HepG2 (cell line): ENCODE measurements at regions not wholly inside any gene's neighbourhood (a gene's known extent, or its start where the extent isn't known, plus 50 kb on each side); places are given as distances from the start of the nearest gene placed in this dataset.

ENCODE experiments used
- ATF5 ChIP-seq: sonication (generic); formaldehyde crosslinking; IDR thresholded peaks from 2 replicates; pipeline ENCODE4 v1.4.0; 2020; ENCODE audit warnings: mild to moderate bottlenecking, low read depth, missing genetic modification reagents
- ATM ChIP-seq: fragments of 450-650 bp; IDR thresholded peaks from 2 replicates; pipeline ENCODE4 v1.7.1; 2017; ENCODE audit warnings: mild to moderate bottlenecking, borderline replicate concordance
- NR0B2 ChIP-seq: sonication (generic); formaldehyde crosslinking; IDR thresholded peaks from 2 replicates; pipeline ENCODE4 v1.4.0; 2020; ENCODE audit warnings: mild to moderate bottlenecking, missing genetic modification reagents
- POGZ ChIP-seq: sonication (generic); formaldehyde crosslinking; IDR thresholded peaks from 2 replicates; pipeline ENCODE4 v1.4.0; 2020; ENCODE audit warnings: mild to moderate bottlenecking, missing genetic modification reagents
- RXRA ChIP-seq: sonication (generic); formaldehyde crosslinking; IDR thresholded peaks from 2 replicates; pipeline ENCODE4 v1.5.1; 2020; ENCODE audit warnings: missing genetic modification reagents
- ZNF10 ChIP-seq: sonication (generic); formaldehyde crosslinking; IDR thresholded peaks from 2 replicates; pipeline ENCODE4 v1.4.0; 2020; ENCODE audit warnings: mild to moderate bottlenecking, low read depth, missing genetic modification reagents, borderline replicate concordance
- ZNF17 ChIP-seq: sonication (generic); formaldehyde crosslinking; IDR thresholded peaks from 2 replicates; pipeline ENCODE4 v1.5.0; 2020; ENCODE audit warnings: mild to moderate bottlenecking, missing genetic modification reagents
- ZNF326 ChIP-seq: sonication (generic); formaldehyde crosslinking; IDR thresholded peaks from 2 replicates; pipeline ENCODE4 v1.4.0; 2020; ENCODE audit warnings: missing genetic modification reagents, borderline replicate concordance
- ZNF704 ChIP-seq: sonication (generic); formaldehyde crosslinking; IDR thresholded peaks from 2 replicates; pipeline ENCODE4 v1.8.1; 2023; ENCODE audit warnings: mild to moderate bottlenecking, inconsistent platforms, moderate library complexity, missing genetic modification reagents, borderline replicate concordance
- TF ChIP-seq, protein P1 (sequence below): sonication (generic); formaldehyde crosslinking; IDR thresholded peaks from 2 replicates; pipeline ENCODE4 v1.4.0; 2020; ENCODE audit warnings: missing genetic modification reagents, borderline replicate concordance
- TF ChIP-seq, protein P2 (sequence below): sonication (generic); formaldehyde crosslinking; IDR thresholded peaks from 2 replicates; pipeline ENCODE4 v1.4.0; 2020; ENCODE audit warnings: missing genetic modification reagents

- TF ChIP-seq ZNF10 (CRISPR knock-in tag) = no peak
- TF ChIP-seq POGZ (CRISPR knock-in tag) = no peak
- TF ChIP-seq ATF5 (CRISPR knock-in tag) = no peak
- TF ChIP-seq NR0B2 = no peak
- TF ChIP-seq, protein P1, sequence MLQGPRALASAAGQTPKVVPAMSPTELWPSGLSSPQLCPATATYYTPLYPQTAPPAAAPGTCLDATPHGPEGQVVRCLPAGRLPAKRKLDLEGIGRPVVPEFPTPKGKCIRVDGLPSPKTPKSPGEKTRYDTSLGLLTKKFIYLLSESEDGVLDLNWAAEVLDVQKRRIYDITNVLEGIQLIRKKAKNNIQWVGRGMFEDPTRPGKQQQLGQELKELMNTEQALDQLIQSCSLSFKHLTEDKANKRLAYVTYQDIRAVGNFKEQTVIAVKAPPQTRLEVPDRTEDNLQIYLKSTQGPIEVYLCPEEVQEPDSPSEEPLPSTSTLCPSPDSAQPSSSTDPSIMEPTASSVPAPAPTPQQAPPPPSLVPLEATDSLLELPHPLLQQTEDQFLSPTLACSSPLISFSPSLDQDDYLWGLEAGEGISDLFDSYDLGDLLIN (CRISPR knock-in tag) = no peak
- no peak for TF ChIP-seq ZNF704 (CRISPR knock-in tag)
- TF ChIP-seq ZNF326 (CRISPR knock-in tag) = no peak
- TF ChIP-seq RXRA = no peak
- TF ChIP-seq, protein P2, sequence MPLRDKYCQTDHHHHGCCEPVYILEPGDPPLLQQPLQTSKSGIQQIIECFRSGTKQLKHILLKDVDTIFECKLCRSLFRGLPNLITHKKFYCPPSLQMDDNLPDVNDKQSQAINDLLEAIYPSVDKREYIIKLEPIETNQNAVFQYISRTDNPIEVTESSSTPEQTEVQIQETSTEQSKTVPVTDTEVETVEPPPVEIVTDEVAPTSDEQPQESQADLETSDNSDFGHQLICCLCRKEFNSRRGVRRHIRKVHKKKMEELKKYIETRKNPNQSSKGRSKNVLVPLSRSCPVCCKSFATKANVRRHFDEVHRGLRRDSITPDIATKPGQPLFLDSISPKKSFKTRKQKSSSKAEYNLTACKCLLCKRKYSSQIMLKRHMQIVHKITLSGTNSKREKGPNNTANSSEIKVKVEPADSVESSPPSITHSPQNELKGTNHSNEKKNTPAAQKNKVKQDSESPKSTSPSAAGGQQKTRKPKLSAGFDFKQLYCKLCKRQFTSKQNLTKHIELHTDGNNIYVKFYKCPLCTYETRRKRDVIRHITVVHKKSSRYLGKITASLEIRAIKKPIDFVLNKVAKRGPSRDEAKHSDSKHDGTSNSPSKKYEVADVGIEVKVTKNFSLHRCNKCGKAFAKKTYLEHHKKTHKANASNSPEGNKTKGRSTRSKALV (CRISPR knock-in tag) = no peak
- no peak for TF ChIP-seq ZNF17 (CRISPR knock-in tag)
- no peak for TF ChIP-seq ATM
Observed at GRCh38 chr1:110267260-110267659, 57.1 kb downstream of the KCNC4 start (continued).
